SK-N-DZ (cell line): ENCODE measurements at regions not wholly inside any gene's neighbourhood (a gene's known extent, or its start where the extent isn't known, plus 50 kb on each side); places are given as distances from the start of the nearest gene placed in this dataset.

Source experiments
- small RNA-seq, 2 experiments: library from RNA; depleted of rRNA; stranded (forward); fragments of <200 nt; gene quantifications; one replicate each; pipeline ENCODE3, GENCODE V24; 2014

Small RNA genes in the stretch of these regions (small RNA-seq; reads per million reads assigned to genes)
- 0 reads per million in 2 experiments for gene AC025946.2
- gene AL355333.1, result 0 reads per million in 2 experiments
- gene CUX2P1, result 0 reads per million in 2 experiments
- 0 reads per million in 2 experiments for gene RF00019
- gene RNA5SP299, result 0 to 0.21 reads per million in 2 experiments
